ENCODE measurements at regions not wholly inside any gene's neighbourhood (a gene's known extent, or its start where the extent isn't known, plus 50 kb on each side); places are given as distances from the start of the nearest gene placed in this dataset.
"Not testable (repeated sequence)": the region's sequence is repeated elsewhere in the genome, so short reads cannot be mapped to it uniquely, and the experiment has no call there.

- DNase-seq: no peak
Measured at GRCh38 chr1:14321422-14321821, 277.1 kb upstream of the KAZN start.

GRCh38 chr1:14323568-14324247 is 274.8 kb upstream of the KAZN start:
- DNase-seq: no peak

- DNase-seq: no peak
Measured at GRCh38 chr1:14324248-14324630, 274.2 kb upstream of the KAZN start.

- DNase-seq: no peak
Measured at GRCh38 chr1:14326857-14327256, 271.6 kb upstream of the KAZN start.

- DNase-seq: no peak
Measured at GRCh38 chr1:14328685-14329084, 269.8 kb upstream of the KAZN start.

- DNase-seq: no peak
Measured at GRCh38 chr1:14332158-14332557, 266.3 kb upstream of the KAZN start.

GRCh38 chr1:14334336-14335176 is 263.9 kb upstream of the KAZN start:
- no peak for DNase-seq

- no peak for DNase-seq
Measured at GRCh38 chr1:14338509-14338908, 260.0 kb upstream of the KAZN start.

- no peak for DNase-seq
Measured at GRCh38 chr1:14339288-14339687, 259.2 kb upstream of the KAZN start.

- no peak for DNase-seq
Measured at GRCh38 chr1:14340002-14340785, 258.3 kb upstream of the KAZN start.

- no peak for DNase-seq
Measured at GRCh38 chr1:14341147-14341546, 257.3 kb upstream of the KAZN start.

- no peak for DNase-seq
Measured at GRCh38 chr1:14345946-14346550, 252.4 kb upstream of the KAZN start.

GRCh38 chr1:14347186-14347585 is 251.3 kb upstream of the KAZN start:
- no peak for DNase-seq

GRCh38 chr1:14347776-14348175 is 250.7 kb upstream of the KAZN start:
- DNase-seq: no peak

GRCh38 chr1:14350197-14350596 is 248.3 kb upstream of the KAZN start:
- DNase-seq: no peak

GRCh38 chr1:14352897-14353296 is 245.6 kb upstream of the KAZN start:
- DNase-seq: no peak

GRCh38 chr1:14361005-14361404 is 237.5 kb upstream of the KAZN start:
- DNase-seq: not testable (repeated sequence)

- DNase-seq: no peak
Measured at GRCh38 chr1:14362331-14362730, 236.2 kb upstream of the KAZN start.

GRCh38 chr1:14363036-14363590 is 235.4 kb upstream of the KAZN start:
- no peak for DNase-seq

GRCh38 chr1:14363707-14364413 is 234.6 kb upstream of the KAZN start:
- no peak for DNase-seq

GRCh38 chr1:14365301-14365988 is 233.0 kb upstream of the KAZN start:
- no peak for DNase-seq

Data from activated CD4-positive, alpha-beta T cell treated with anti-CD3 and anti-CD28 coated beads for 4 hours (primary cell).